ENCODE measurements at regions not wholly inside any gene's neighbourhood (a gene's known extent, or its start where the extent isn't known, plus 50 kb on each side); places are given as distances from the start of the nearest gene placed in this dataset.

- no peak for DNase-seq (ENCODE audit: low read depth)
Observed at GRCh38 chr5:2531318-2531717, 220.2 kb downstream of the IRX2 start.

GRCh38 chr5:2530609-2531008 lies 220.9 kb downstream of the IRX2 start:
- no peak for DNase-seq (ENCODE audit: low read depth)

- DNase-seq (ENCODE audit: low read depth): no peak
Observed at GRCh38 chr5:2529371-2530092, 221.9 kb downstream of the IRX2 start.

- no peak for DNase-seq (ENCODE audit: low read depth)
Observed at GRCh38 chr5:2525351-2525750, 226.1 kb downstream of the IRX2 start.

GRCh38 chr5:2524620-2525019 lies 226.9 kb downstream of the IRX2 start:
- no peak for DNase-seq (ENCODE audit: low read depth)

GRCh38 chr5:2523180-2523579 lies 228.3 kb downstream of the IRX2 start:
- DNase-seq (ENCODE audit: low read depth): no peak

- no peak for DNase-seq (ENCODE audit: low read depth)
Observed at GRCh38 chr5:2522372-2522771, 229.1 kb downstream of the IRX2 start.

GRCh38 chr5:2519153-2519552 lies 232.3 kb downstream of the IRX2 start:
- no peak for DNase-seq (ENCODE audit: low read depth)

GRCh38 chr5:2517451-2517850 lies 234.0 kb downstream of the IRX2 start:
- no peak for DNase-seq (ENCODE audit: low read depth)

GRCh38 chr5:2515180-2515764 lies 236.2 kb downstream of the IRX2 start:
- DNase-seq (ENCODE audit: low read depth): no peak

- no peak for DNase-seq (ENCODE audit: low read depth)
Observed at GRCh38 chr5:2514484-2514883, 237.0 kb downstream of the IRX2 start.

- no peak for DNase-seq (ENCODE audit: low read depth)
Observed at GRCh38 chr5:2511706-2512105, 239.8 kb downstream of the IRX2 start.

GRCh38 chr5:2511126-2511525 lies 240.4 kb downstream of the IRX2 start:
- no peak for DNase-seq (ENCODE audit: low read depth)

GRCh38 chr5:2509527-2509926 lies 241.9 kb downstream of the IRX2 start:
- no peak for DNase-seq (ENCODE audit: low read depth)

GRCh38 chr5:2508514-2508913 lies 243.0 kb downstream of the IRX2 start:
- DNase-seq (ENCODE audit: low read depth): no peak

- DNase-seq (ENCODE audit: low read depth): no peak
Observed at GRCh38 chr5:2507611-2508010, 243.9 kb downstream of the IRX2 start.

GRCh38 chr5:2506603-2507002 lies 244.9 kb downstream of the IRX2 start:
- DNase-seq (ENCODE audit: low read depth): no peak

GRCh38 chr5:2505217-2505616 lies 246.3 kb downstream of the IRX2 start:
- DNase-seq (ENCODE audit: low read depth): no peak

- DNase-seq (ENCODE audit: low read depth): no peak
Observed at GRCh38 chr5:2502970-2503594, 248.4 kb downstream of the IRX2 start.

GRCh38 chr5:2499917-2500316 lies 251.6 kb downstream of the IRX2 start:
- DNase-seq (ENCODE audit: low read depth): no peak

GRCh38 chr5:2496891-2497290 lies 254.6 kb downstream of the IRX2 start:
- no peak for DNase-seq (ENCODE audit: low read depth)

GRCh38 chr5:2496126-2496525 lies 255.4 kb downstream of the IRX2 start:
- no peak for DNase-seq (ENCODE audit: low read depth)

- DNase-seq (ENCODE audit: low read depth): no peak
Observed at GRCh38 chr5:2493356-2493755, 258.1 kb downstream of the IRX2 start.

GRCh38 chr5:2492476-2492875 lies 259.0 kb downstream of the IRX2 start:
- no peak for DNase-seq (ENCODE audit: low read depth)

Data from fibroblast of the conjunctiva (primary cell).